ENCODE measurements at regions not wholly inside any gene's neighbourhood (a gene's known extent, or its start where the extent isn't known, plus 50 kb on each side); places are given as distances from the start of the nearest gene placed in this dataset.

DNA sequence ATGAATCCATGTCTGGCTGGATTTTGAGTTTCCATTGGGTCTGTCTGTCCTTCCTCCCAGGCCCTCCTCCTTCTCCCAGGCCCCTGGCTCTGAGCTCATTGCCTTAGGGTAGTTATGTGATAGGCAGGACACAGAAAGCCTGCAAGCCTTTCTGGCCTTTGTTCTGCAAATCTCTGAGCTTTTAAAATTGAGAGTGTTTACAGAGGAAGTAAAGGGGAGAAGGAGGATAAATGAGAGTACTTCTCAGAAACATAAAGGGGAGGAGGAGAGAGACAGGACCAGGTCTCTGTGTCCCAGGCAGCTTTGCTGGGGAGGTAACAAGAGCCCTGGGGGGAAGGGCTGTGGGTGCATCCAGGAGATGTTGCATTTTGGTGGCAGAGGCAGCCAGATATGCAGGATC is 126.7 kb downstream of the FOXD2 start:
- H3K27me3 ChIP-seq (ENCODE audit: control insufficient read depth, insufficient read depth, low read length): no peaks in the 10 kb centered on the region
- H3K4me1 ChIP-seq (ENCODE audit: control insufficient read depth, insufficient read depth, low read length): peaks cover 26% of the 10 kb centered on the region
- no peaks in the 10 kb centered on the region for H3K9me3 ChIP-seq (ENCODE audit: control insufficient read depth, insufficient read depth, low read length)
- H3K4me3 ChIP-seq (ENCODE audit: low read depth, low read length): peak overlapping the region; percentile 32; the same call in 1 of the 2 replicates
- H3K9ac ChIP-seq (ENCODE audit: low read depth, low read length): no peak overlapping the region
- no peaks in the 10 kb centered on the region for H3K36me3 ChIP-seq (ENCODE audit: control insufficient read depth, insufficient read depth, low read length)
- peak overlapping the region; percentile 71 for H3K27ac ChIP-seq (ENCODE audit: low read depth, low read length)

DNA sequence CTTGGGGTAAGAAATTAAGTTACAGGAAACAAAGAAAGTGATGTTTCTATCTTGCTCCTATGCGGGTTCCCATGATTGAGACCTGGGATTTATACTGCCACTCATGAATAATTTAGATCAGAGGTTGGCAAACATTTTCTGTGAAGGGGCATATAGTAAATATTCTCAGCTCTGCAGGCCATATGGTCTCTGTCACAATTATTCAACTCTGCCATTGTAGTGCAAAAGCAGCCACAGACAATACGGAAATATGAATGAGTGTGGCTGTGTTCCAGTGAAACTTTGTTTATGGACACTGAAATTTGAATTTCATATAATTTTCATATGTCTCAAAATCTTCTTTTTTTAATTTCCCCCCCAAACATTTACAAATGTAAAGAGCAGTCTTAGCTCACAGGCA is 127.2 kb downstream of the FOXD2 start:
- Histone ChIP-seq H3K4me3 (ENCODE audit: low read depth, low read length) (0 out of 2 replicates have a peak overlapping the region, but pooled peaks have one; percentile 32), H3K27me3 (ENCODE audit: control insufficient read depth, insufficient read depth, low read length) (0 out of 2 replicates have a peak, but pooled peaks cover under 1% of the 10 kb centered on the region), H3K36me3 (ENCODE audit: control insufficient read depth, insufficient read depth, low read length) (no peaks in the 10 kb centered on the region), H3K9ac (ENCODE audit: low read depth, low read length) (no peak overlapping the region), H3K9me3 (ENCODE audit: control insufficient read depth, insufficient read depth, low read length) (no peaks in the 10 kb centered on the region), H3K4me1 (ENCODE audit: control insufficient read depth, insufficient read depth, low read length) (peaks cover 28% of the 10 kb centered on the region), H3K27ac (ENCODE audit: low read depth, low read length) (peak overlapping the region; percentile 71)

DNA sequence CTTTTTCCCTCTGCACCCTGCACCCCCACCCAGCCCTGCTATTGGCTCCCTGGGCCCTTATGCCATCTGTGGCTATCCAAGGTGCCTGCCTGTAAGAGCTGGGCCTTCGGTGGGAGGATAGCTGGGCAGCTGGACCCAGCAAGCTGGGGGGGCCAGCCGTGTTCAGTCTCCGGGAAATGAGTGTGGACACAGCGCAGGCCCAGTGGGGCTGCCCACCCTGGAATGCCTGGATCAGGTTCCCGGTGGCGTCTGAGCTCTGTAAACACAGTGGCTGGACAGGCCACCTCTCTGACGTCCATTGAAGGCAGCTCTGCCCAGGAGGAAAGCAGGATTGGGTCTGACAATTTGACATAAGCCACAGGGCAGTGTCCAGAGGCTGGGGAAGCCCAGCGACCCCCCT is 127.8 kb downstream of the FOXD2 start:
- Histone ChIP-seq H3K36me3 (ENCODE audit: control insufficient read depth, insufficient read depth, low read length) (no peaks in the 10 kb centered on the region), H3K27me3 (ENCODE audit: control insufficient read depth, insufficient read depth, low read length) (0 out of 2 replicates have a peak, but pooled peaks cover 7% of the 10 kb centered on the region), H3K27ac (ENCODE audit: low read depth, low read length) (peak overlapping the region; percentile 6), H3K4me1 (ENCODE audit: control insufficient read depth, insufficient read depth, low read length) (peaks cover 29% of the 10 kb centered on the region), H3K9me3 (ENCODE audit: control insufficient read depth, insufficient read depth, low read length) (no peaks in the 10 kb centered on the region), H3K9ac (ENCODE audit: low read depth, low read length) (no peak overlapping the region), H3K4me3 (ENCODE audit: low read depth, low read length) (no peak overlapping the region)

DNA sequence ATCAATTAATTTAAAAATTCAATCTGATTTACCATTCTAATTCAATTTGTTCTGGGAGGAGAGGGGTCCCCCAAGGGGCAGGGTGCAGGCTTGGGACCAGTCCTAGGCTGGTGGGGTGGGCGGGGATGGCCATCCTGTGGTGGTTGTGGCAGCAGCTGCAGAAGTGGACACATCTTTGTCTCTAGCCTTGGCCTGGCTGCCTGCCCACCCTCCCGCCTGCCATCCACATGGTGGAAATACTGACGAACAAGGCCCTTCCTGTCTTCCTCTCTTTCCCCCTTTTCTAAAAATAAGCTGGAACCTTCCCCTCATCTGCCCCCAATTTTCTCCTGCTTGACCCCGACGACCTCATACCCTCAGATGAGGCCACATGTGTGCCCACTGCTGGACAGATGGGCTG is 130.9 kb downstream of the FOXD2 start:
- Histone ChIP-seq H3K9me3 (ENCODE audit: control insufficient read depth, insufficient read depth, low read length) (no peaks in the 10 kb centered on the region), H3K9ac (ENCODE audit: low read depth, low read length) (no peak overlapping the region), H3K27ac (ENCODE audit: low read depth, low read length) (no peak overlapping the region), H3K36me3 (ENCODE audit: control insufficient read depth, insufficient read depth, low read length) (no peaks in the 10 kb centered on the region), H3K27me3 (ENCODE audit: control insufficient read depth, insufficient read depth, low read length) (0 out of 2 replicates have a peak, but pooled peaks cover 7% of the 10 kb centered on the region), H3K4me3 (ENCODE audit: low read depth, low read length) (no peak overlapping the region), H3K4me1 (ENCODE audit: control insufficient read depth, insufficient read depth, low read length) (peaks cover 34% of the 10 kb centered on the region)

DNA sequence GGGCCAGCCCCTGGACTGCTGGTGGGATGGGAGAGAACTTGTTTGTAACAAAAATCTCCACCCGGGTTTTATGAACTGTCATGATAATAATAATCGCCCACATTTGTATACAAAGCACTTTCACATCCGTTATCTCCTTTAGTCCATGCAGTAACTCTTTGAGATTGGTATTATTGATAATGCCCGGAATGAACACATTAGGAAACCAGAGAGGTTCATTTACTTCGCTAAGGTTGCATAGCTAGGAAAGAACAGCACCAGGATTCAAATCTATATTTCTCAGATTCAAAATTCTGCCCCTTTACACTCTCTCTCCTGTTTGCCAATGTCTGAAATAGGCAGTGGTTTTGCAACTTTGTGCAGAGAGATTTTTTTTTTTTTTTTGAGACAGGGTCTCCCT is 131.4 kb downstream of the FOXD2 start:
- Histone ChIP-seq H3K4me3 (ENCODE audit: low read depth, low read length) (no peak overlapping the region), H3K27me3 (ENCODE audit: control insufficient read depth, insufficient read depth, low read length) (0 out of 2 replicates have a peak, but pooled peaks cover 7% of the 10 kb centered on the region), H3K9ac (ENCODE audit: low read depth, low read length) (no peak overlapping the region), H3K27ac (ENCODE audit: low read depth, low read length) (no peak overlapping the region), H3K4me1 (ENCODE audit: control insufficient read depth, insufficient read depth, low read length) (peaks cover 29% of the 10 kb centered on the region), H3K36me3 (ENCODE audit: control insufficient read depth, insufficient read depth, low read length) (no peaks in the 10 kb centered on the region), H3K9me3 (ENCODE audit: control insufficient read depth, insufficient read depth, low read length) (no peaks in the 10 kb centered on the region)

DNA sequence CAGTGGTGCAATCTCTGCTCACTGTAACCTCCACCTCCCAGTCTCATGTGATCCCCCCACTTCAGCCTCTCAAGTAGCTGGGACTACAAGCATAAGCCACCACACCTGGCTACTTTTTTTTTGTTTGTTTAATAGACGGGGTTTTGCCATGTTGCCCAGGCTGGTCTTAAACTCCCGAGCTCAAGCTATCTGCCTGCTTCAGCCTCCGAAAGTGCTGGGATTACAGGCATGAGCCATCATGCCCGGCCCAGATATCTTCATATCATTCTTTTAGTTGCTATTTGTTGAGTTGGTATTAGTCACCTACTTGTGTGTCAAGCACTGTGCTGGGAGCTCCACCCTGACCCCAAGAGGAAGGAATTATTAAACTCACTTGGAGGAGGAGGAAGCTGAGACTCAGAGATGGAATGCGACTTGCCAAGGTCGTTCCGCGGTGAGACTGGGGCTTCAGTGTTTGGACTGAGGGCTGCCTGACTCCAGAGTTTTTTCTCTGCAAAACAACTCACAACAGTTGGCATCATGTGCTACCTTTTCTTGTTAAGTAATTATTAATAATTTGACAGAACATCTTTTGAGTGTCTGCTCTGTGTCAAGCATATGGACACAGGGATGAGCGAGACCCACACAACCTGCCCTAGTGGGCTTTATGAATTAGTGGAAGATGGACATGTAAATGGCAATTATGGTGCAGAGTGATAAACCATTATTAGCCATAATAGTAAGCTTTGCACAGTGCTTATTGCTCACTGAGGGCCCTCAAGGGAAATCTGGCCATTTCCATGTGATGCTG is 132.0 kb downstream of the FOXD2 start:
- Histone ChIP-seq H3K9me3 (ENCODE audit: control insufficient read depth, insufficient read depth, low read length) (no peaks in the 10 kb centered on the region), H3K4me1 (ENCODE audit: control insufficient read depth, insufficient read depth, low read length) (peaks cover 23% of the 10 kb centered on the region), H3K36me3 (ENCODE audit: control insufficient read depth, insufficient read depth, low read length) (no peaks in the 10 kb centered on the region), H3K27ac (ENCODE audit: low read depth, low read length) (no peak overlapping the region), H3K9ac (ENCODE audit: low read depth, low read length) (no peak overlapping the region), H3K27me3 (ENCODE audit: control insufficient read depth, insufficient read depth, low read length) (0 out of 2 replicates have a peak, but pooled peaks cover 7% of the 10 kb centered on the region), H3K4me3 (ENCODE audit: low read depth, low read length) (no peak overlapping the region)

DNA sequence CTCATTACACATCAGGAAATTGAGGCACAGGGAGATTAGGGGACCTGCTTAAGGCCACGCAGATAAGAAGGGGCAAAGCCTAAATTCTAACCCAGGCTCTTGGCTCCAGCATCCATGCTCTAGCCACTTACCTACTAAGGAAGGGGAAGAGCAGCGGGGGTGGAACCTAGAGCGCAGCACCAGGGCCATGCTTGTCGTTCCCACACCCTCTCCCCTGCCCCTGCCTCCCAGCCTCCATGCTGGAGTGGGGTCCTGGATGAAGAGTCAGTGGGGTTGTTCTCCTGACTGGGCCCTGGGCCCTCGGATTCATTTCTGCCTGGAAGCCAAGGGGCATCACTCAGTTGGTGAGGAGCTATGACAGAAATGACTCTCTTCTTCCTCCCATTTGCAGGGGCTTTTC is 133.3 kb downstream of the FOXD2 start:
- no peak overlapping the region for H3K9ac ChIP-seq (ENCODE audit: low read depth, low read length)
- no peak overlapping the region for H3K27ac ChIP-seq (ENCODE audit: low read depth, low read length)
- H3K4me3 ChIP-seq (ENCODE audit: low read depth, low read length): no peak overlapping the region
- H3K36me3 ChIP-seq (ENCODE audit: control insufficient read depth, insufficient read depth, low read length): no peaks in the 10 kb centered on the region
- 0 out of 2 replicates have a peak, but pooled peaks cover 7% of the 10 kb centered on the region for H3K27me3 ChIP-seq (ENCODE audit: control insufficient read depth, insufficient read depth, low read length)
- no peaks in the 10 kb centered on the region for H3K9me3 ChIP-seq (ENCODE audit: control insufficient read depth, insufficient read depth, low read length)
- H3K4me1 ChIP-seq (ENCODE audit: control insufficient read depth, insufficient read depth, low read length): peaks cover 22% of the 10 kb centered on the region

DNA sequence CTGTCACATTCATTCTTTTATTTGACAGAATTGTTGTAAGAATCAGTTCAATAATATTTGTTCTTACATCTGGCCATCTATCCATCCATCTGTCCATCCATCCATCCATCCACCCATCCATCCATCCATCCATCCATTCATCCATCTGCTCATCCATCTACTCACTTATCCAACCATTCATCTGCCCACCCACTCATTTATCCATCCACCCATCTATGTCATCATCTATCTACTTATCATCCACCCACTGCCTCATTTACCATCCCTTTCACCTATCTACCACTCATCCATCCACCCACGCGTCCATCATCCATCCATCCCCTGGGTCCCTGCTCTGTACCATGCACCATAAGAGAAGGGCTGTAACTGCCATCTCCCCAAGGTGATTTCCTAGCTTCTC is 134.1 kb downstream of the FOXD2 start:
- peaks cover 30% of the 10 kb centered on the region for H3K4me1 ChIP-seq (ENCODE audit: control insufficient read depth, insufficient read depth, low read length)
- H3K27me3 ChIP-seq (ENCODE audit: control insufficient read depth, insufficient read depth, low read length): 0 out of 2 replicates have a peak, but pooled peaks cover 7% of the 10 kb centered on the region
- H3K4me3 ChIP-seq (ENCODE audit: low read depth, low read length): no peak overlapping the region
- no peak overlapping the region for H3K9ac ChIP-seq (ENCODE audit: low read depth, low read length)
- H3K27ac ChIP-seq (ENCODE audit: low read depth, low read length): no peak overlapping the region
- no peaks in the 10 kb centered on the region for H3K36me3 ChIP-seq (ENCODE audit: control insufficient read depth, insufficient read depth, low read length)
- no peaks in the 10 kb centered on the region for H3K9me3 ChIP-seq (ENCODE audit: control insufficient read depth, insufficient read depth, low read length)

DNA sequence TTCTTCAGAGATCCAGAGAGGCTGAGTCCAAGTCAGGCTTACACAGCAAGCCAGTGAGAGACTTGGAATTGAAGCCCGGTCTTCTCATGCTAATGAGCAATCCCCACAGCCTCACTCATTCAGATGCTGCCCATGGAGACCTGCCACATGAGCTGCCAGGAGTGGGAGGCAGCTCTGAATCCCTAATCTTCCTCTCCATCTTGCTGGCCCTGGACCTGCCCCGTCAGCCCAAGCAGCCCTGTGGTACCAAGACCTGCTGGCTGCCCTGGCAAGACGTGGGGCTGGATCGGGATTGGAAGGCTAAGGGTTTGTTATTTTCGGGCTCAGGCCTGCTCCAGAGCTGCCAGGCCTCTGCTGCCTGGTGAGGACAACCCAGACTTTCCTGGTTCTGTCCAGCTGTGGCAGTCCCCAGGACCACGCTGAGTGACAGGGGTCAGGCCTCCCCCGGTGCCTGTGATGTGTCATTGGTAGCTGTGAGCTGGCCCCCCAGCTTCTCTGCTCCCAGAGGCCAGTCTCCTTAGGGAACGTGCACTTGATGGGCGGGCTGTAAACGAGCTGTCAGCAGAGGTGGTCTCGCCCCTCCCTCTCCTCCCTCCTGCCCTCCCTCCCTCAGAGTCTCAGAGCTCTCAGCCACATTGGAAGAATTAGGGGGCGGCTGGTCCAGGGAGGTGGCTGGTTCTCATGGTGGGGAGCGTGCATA is 135.0 kb downstream of the FOXD2 start:
- H3K9ac ChIP-seq (ENCODE audit: low read depth, low read length): no peak overlapping the region
- H3K4me1 ChIP-seq (ENCODE audit: control insufficient read depth, insufficient read depth, low read length): peaks cover 30% of the 10 kb centered on the region
- no peak overlapping the region for H3K4me3 ChIP-seq (ENCODE audit: low read depth, low read length)
- peak overlapping the region; percentile 21 for H3K27ac ChIP-seq (ENCODE audit: low read depth, low read length)
- no peaks in the 10 kb centered on the region for H3K36me3 ChIP-seq (ENCODE audit: control insufficient read depth, insufficient read depth, low read length)
- H3K9me3 ChIP-seq (ENCODE audit: control insufficient read depth, insufficient read depth, low read length): no peaks in the 10 kb centered on the region
- H3K27me3 ChIP-seq (ENCODE audit: control insufficient read depth, insufficient read depth, low read length): 0 out of 2 replicates have a peak, but pooled peaks cover 7% of the 10 kb centered on the region

DNA sequence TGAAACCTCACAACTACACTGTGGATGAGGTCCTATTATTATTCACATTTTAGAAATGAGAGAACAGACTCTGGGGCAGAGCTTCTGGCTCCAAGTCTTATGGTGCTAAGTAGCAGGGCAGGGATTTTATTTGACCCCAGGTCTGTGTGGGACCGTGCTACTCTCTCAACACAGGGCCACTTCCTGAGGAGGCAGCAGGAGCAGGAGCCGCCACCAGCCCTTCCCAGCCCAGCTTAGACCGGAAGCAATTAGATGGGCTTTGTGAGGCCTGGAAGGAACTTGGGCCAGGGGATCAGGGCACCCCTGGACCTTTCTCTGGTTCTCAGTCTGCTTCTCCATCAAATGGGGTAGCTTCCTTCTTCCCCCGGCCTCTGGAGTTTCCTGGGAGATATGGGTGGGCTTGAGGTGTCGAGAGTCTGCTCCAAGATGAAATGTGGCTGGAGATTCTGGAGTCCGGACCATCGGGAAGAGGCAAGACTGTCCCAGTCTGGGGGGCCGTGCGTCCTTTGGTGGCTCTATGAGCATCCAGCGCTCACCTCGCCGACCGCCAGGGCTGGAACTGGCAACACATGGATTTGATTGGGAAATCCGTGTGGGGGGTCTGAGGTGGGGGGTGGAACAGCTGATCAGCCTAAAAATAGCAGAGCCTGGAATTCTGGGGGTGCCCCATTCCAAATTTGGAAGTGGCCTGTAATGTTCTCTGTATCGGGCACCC is 136.8 kb downstream of the FOXD2 start:
- Histone ChIP-seq H3K4me3 (ENCODE audit: low read depth, low read length) (no peak overlapping the region), H3K9ac (ENCODE audit: low read depth, low read length) (no peak overlapping the region), H3K4me1 (ENCODE audit: control insufficient read depth, insufficient read depth, low read length) (peaks cover 38% of the 10 kb centered on the region), H3K9me3 (ENCODE audit: control insufficient read depth, insufficient read depth, low read length) (no peaks in the 10 kb centered on the region), H3K27me3 (ENCODE audit: control insufficient read depth, insufficient read depth, low read length) (peaks cover 7% of the 10 kb centered on the region; the same call in 1 of the 2 replicates), H3K27ac (ENCODE audit: low read depth, low read length) (no peak overlapping the region), H3K36me3 (ENCODE audit: control insufficient read depth, insufficient read depth, low read length) (no peaks in the 10 kb centered on the region)

Data from HUES48 (cell line).